GM21737 (cell line): ENCODE measurements at regions not wholly inside any gene's neighbourhood (a gene's known extent, or its start where the extent isn't known, plus 50 kb on each side); places are given as distances from the start of the nearest gene placed in this dataset.
"Not testable (repeated sequence)": the region's sequence is repeated elsewhere in the genome, so short reads cannot be mapped to it uniquely, and the experiment has no call there.

Experiments used
- ATAC-seq: cut with Tn5 transposase; IDR thresholded peaks from one replicate; pipeline ENCODE4 v1.9.1; 2021; ENCODE audit warnings: mild to moderate bottlenecking, moderate library complexity; ENCODE audit not compliant: unreplicated experiment

- ATAC-seq = no peak
Measured at GRCh38 chr5:159571501-159572244, 241.4 kb upstream of the IL12B start.

GRCh38 chr5:159576902-159577301 lies 246.6 kb upstream of the IL12B start:
- no peak for ATAC-seq

DNA sequence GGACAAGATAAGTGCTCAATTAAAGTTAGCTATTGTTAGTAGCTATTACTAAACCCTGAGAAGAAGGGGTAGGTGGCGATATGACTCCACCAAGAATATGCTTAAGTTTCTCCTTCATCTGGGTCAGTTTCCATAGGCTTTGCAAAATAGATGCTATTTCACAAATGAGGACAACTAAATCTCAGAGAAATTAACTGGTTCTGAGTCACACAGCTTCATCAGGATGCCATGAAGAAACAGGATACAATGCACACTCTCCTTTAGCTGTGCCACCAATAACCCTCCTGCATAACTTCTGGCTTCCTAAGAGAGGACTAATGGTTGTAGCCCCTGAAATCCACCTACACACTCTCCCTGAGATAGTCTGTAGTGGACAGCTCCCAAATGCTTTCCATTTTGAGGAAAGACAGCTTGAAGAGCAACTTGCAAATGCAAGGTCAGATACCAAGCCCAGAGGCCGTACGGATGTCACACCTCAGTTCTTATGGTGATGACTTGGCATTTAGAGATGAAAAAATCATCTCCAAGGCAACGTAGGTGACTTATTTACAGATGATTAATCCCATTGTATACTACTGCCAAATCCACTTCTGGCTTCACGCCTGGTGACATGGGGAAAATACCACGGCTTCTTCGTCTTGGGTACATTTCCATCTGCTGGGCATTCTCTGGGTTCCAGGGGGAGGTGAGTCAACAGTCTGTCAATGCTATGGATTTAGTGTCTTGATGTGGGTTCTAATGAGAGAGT lies 251.4 kb upstream of the IL12B start:
- no peak for ATAC-seq

DNA sequence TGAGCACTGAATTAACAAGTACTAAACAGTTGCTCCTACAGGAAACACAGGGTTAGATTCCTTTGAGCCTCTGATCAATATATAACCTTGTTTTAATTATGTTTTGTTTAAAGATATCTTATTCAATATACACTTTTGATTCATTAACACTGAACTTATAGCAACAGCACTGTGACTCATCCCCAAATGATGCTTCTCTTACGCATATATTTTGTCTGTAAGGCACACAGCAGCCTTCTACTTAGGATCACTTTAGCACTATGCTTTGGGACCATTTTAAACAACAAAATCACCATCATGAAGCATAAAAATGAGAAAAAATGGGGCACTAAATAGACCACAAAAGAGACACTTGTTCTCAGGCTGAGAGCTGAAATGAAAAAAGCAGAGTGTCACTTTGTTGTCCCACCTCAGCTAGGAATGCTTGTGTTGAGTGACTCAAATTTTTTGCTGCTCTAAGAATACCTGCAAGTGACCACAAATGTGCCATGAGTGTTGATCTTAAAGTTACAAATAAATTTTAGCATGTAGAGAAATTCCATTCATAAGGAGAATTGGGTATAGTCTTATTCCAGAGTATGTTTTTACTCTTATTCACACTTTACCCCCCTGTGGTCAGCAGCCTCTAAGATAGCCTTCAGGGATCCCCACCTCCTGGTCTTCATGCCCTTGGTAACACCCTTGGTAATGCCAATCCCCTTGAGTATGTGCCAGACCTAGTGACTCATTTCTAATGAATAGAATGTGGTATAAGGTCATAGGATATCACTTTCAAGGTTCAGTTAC lies 252.7 kb upstream of the IL12B start:
- ATAC-seq = no peak

GRCh38 chr5:159586921-159587320 lies 256.6 kb upstream of the IL12B start:
- no peak for ATAC-seq

- ATAC-seq = no peak
Measured at GRCh38 chr5:159588941-159589340, 258.7 kb upstream of the IL12B start.

GRCh38 chr5:159593518-159594073 lies 263.3 kb upstream of the IL12B start:
- no peak for ATAC-seq

- not testable (repeated sequence) for ATAC-seq
Measured at GRCh38 chr5:159595561-159595960, 265.3 kb upstream of the IL12B start.

- no peak for ATAC-seq
Measured at GRCh38 chr5:159601216-159601615, 270.9 kb upstream of the IL12B start.

GRCh38 chr5:159602434-159602833 lies 272.1 kb upstream of the IL12B start:
- no peak for ATAC-seq

DNA sequence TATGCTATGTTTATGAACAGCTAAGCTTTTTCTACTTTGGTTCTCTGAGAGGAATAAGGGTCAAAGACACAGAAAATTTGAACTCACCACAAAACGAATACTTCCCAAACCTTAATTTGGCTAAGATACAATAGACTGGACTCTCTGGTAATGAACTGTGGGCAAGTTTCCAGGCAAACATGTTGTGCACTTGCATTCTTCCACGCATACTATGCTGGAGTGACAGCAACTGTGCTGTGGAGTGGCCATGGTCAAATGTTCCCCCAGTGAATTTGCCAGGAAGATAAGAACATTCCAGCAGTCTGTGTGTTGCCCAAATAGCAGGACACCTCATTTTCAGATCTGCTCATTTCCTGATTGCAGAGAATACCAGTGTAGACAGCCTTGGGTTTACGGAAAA lies 275.3 kb upstream of the IL12B start:
- ATAC-seq = no peak

DNA sequence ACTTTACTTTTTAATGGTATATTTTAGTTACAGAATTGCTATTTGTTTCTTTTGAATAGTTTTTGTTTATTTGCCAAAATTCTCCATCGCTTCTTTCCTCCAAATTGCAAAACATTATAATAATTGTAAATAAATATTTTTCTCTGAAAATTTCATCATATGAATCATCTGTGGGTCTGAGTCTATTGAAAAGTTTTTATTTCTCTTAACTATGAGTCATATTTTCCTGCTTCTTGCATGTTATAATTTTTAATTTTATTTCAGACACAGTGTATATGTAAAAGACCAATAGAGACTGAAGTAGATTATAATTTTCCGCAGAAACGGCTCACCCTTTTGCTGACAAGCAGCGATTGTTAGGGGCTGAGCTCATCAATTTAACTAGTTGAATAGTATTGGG lies 279.1 kb upstream of the IL12B start:
- ATAC-seq = no peak

DNA sequence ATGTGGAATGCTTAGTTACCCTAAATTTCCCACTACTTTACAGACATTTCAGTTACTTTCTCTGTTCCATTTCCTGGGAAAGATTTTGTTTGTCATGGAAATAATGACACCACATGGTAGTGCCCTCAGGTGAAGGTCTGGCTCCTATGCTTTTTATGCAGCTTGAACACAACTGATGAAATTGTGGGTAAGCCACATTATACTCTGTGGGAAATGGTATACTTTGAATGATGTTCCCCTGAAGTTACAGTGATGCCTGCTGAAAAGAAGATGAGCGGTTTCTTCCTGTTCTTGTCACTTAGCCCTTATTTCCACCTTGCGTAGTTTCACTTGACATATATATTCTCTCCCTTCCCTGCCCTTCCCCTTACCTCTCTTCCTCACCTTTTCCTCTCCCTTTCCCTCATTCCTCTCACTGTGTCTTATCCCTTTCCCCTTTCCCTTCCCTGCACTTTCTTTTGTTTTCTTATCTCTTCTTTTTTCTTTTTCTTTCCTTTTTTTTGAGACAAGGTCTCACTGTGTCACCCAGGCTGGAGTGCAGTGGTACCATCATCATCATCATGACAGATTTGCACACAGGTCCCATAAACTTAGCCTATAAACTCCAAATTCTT lies 280.8 kb upstream of the IL12B start:
- no peak for ATAC-seq

GRCh38 chr5:159616952-159617351 lies 286.7 kb upstream of the IL12B start:
- ATAC-seq = no peak

- ATAC-seq = no peak
Measured at GRCh38 chr5:159619826-159620225, 289.5 kb upstream of the IL12B start.

DNA sequence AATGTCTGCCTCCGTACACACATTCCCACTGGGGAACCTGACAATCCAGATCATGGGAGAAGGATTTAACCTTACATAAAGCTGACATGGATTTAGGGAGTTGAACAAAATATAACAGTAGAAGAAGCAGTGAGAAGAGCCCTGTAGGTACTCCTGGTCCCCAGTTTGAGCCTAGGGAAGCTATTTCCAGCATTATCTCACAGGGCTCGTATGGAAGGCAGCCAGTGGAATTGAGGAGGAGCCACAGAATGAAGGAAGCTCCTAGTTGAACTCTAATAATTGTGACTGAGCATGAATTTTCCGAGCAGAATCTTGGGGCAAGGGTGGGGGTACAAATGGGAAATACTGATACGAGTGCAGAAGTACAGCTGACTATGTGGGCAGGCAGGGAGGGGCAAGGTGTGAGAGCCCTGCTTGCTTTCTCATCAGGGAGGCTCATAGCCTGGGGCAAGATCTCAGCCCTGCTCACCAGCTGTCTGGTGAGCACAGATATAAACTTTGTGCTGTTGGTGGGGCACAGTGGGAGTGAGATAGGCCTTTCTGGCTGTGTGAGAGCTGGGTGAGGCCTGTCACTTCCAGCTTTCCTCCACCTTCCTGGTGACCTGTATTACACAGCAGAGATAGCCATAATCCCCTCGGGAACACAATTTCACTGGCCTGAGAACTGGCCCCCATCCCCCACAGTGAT lies 290.7 kb upstream of the IL12B start:
- no peak for ATAC-seq

- no peak for ATAC-seq
Measured at GRCh38 chr5:159628703-159629102, 287.6 kb upstream of the ADRA1B start.

- ATAC-seq = no peak
Measured at GRCh38 chr5:159629158-159629557, 287.1 kb upstream of the ADRA1B start.

GRCh38 chr5:159630545-159630944 lies 285.7 kb upstream of the ADRA1B start:
- no peak for ATAC-seq

DNA sequence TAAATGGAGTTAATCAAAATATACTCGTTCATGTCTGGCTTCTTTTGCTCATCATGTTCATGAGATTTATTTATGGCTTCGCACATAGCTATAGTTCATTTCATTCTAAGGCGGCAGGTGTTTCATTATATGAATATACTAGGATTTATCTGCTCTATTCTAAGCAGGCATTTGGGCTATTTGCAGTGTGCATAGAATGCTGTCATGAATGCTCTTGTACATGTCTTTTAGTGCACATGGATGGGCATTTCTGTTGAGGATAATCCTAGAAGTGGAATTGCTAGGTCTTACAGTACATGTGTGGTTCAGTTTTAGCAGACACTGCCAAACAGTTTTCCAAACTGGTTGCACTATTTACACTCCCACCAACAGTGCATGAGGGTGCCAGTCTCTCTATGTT lies 285.3 kb upstream of the ADRA1B start:
- ATAC-seq = no peak
